T-helper 1 cell treated with Interleukin-12 subunit alpha and Interleukin-12 subunit beta and Interleukin-4 antibody, amounts not matched to agents 30 μg/mL and 1 μg/mL, for 36 hours (primary cell): ENCODE measurements at regions not wholly inside any gene's neighbourhood (a gene's known extent, or its start where the extent isn't known, plus 50 kb on each side); places are given as distances from the start of the nearest gene placed in this dataset.

Experiments
- H3K27ac Mint-ChIP-seq: one replicate; pipeline ENCODE4 v1.8.0; 2021; ENCODE audit warnings: mild to moderate bottlenecking, mixed read lengths
- H3K27me3 Mint-ChIP-seq: one replicate; pipeline ENCODE4 v1.8.0; 2021; ENCODE audit warnings: low read depth, mixed read lengths
- H3K36me3 Mint-ChIP-seq: one replicate; pipeline ENCODE4 v1.8.0; 2021; ENCODE audit warnings: low read depth, mixed read lengths
- H3K4me1 Mint-ChIP-seq: one replicate; pipeline ENCODE4 v1.8.0; 2021; ENCODE audit warnings: low read depth, mixed read lengths
- H3K4me3 Mint-ChIP-seq: one replicate; pipeline ENCODE4 v1.8.0; 2021; ENCODE audit warnings: mild to moderate bottlenecking, moderate library complexity, mixed read lengths
- H3K9me3 Mint-ChIP-seq: one replicate; pipeline ENCODE4 v1.8.0; 2021; ENCODE audit warnings: mixed read lengths

DNA sequence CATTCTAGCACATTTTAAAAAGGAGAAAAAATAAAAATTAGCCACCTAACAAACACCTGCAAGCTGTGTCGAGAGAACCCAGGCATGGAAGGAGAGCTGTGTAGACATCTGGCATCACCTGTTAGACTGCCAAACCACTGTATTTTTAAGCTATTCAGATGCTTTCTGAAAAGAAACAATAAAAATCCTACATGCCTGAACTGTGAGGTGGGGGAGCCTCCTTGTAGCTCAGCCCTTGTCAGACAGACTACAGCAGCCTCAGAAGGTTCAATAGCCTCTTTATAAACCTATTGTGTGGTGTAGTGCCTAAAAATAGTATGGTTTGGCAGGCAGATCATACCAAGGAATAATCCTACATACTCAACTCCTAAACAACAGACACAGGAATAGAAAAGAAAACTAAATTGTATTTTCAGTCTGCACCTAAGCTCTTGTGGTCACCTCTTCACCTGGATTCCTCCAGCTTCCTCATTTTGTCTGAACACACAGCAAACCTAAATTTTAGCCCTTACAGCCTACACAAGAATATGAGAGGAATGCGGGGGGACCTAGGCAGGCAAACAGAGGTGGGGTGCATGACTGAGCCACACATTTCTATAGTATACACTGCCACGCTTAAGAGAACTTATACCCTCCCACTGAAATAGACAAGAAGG is 67.0 kb downstream of the SIPA1L2 start:
- H3K4me3 Mint-ChIP-seq = no peak overlapping the region
- H3K27me3 Mint-ChIP-seq = no peaks in the 10 kb centered on the region
- H3K36me3 Mint-ChIP-seq = no peaks in the 10 kb centered on the region
- peaks cover 5% of the 10 kb centered on the region for H3K4me1 Mint-ChIP-seq
- H3K27ac Mint-ChIP-seq = no peak overlapping the region
- H3K9me3 Mint-ChIP-seq = no peaks in the 10 kb centered on the region

DNA sequence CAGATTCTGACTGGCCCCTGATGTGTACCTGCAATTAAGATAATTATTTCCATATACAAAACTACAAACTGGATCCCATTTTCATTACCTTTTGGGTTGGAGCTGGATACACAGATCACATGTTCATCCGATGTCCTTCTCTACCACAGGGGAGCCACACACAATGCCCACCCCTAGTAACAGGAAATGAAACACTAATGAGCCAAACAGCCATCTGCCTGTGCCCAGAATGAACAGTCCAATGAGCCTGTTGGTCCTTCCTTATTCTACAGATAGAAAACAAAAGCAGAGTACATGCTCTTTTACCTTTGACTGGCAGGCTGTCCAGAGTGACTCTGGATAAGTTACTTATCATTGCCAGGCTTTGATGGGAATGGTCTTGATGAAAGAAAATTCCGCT is 68.6 kb downstream of the SIPA1L2 start:
- no peak overlapping the region for H3K4me3 Mint-ChIP-seq
- H3K9me3 Mint-ChIP-seq = no peaks in the 10 kb centered on the region
- peaks cover 6% of the 10 kb centered on the region for H3K27me3 Mint-ChIP-seq
- no peak overlapping the region for H3K27ac Mint-ChIP-seq
- no peaks in the 10 kb centered on the region for H3K36me3 Mint-ChIP-seq
- peaks cover 8% of the 10 kb centered on the region for H3K4me1 Mint-ChIP-seq

DNA sequence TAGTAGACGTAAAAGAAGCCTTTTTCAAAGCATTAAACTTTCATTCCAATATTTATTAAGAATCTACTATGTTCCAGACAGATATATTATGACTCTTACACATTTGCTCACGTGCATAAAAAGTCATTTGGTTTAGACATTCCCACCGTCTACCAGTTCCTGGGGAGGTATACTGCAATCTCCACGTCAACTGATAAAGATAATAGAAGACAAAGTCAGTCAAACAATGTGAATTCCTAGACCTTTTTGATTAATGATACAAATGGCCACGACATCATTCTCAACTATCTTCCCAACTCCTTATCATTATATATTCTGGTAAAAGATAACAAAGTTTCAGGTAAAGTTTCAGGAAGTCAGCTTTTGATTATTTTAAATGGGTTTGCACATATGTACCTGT is 69.0 kb downstream of the SIPA1L2 start:
- Mint-ChIP-seq H3K27me3 (peaks cover 8% of the 10 kb centered on the region), H3K27ac (no peak overlapping the region), H3K9me3 (no peaks in the 10 kb centered on the region), H3K4me3 (no peak overlapping the region), H3K36me3 (no peaks in the 10 kb centered on the region), H3K4me1 (peaks cover 8% of the 10 kb centered on the region)

DNA sequence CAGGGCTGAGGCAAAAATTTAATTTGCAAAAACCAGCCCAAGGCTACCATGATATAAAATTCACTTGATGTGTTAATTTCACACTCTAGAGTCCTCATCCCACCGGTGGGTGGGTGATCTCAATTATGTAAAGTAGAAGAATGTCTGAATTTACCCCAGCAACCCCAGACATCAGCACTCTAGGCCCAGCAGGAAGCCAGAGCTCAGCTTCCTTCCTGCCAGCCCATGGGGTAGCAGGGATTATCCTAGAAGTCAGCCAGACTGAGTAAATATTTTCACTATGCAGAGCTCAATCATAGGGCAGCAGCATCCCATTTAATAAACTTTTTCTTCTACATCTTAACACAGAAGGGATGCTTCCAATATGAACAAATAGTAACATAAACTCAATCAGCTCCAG is 71.0 kb downstream of the SIPA1L2 start:
- Mint-ChIP-seq H3K9me3 (no peaks in the 10 kb centered on the region), H3K36me3 (no peaks in the 10 kb centered on the region), H3K4me3 (no peak overlapping the region), H3K27me3 (peaks cover 16% of the 10 kb centered on the region), H3K27ac (no peak overlapping the region), H3K4me1 (peaks cover 8% of the 10 kb centered on the region)

DNA sequence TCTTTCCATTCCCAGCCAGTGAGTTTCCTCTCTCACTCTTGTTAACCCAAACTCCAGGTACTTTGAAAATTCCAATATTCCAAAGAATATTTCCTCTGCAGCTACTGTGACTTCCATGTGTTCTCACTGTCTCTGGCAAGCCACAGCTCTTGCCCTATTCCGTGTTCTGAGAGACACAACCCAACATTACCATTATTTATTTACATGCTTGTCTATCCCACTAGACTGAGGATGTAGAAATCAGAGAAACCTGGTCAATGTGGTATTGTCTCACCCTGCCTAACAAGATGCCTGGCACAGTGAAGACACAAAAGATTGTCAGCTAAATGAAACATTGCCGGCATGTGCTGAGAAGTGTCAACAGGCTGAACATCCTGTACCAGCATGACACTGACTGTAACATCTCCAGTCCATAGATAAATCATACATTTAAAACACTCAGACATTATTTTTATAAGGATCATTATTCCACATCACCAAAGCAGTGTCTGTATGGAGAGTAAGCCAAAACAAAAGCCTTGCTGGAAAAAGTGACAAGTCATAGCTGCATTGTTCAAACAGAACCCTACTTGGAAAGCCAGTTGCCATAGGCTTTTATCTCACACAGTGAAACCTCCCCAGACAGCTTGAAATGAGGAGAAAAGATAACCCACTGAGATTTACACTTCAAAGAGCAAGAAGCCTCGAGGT is 72.3 kb downstream of the SIPA1L2 start:
- peaks cover 23% of the 10 kb centered on the region for H3K27me3 Mint-ChIP-seq
- H3K4me3 Mint-ChIP-seq = no peak overlapping the region
- no peaks in the 10 kb centered on the region for H3K9me3 Mint-ChIP-seq
- peaks cover 8% of the 10 kb centered on the region for H3K4me1 Mint-ChIP-seq
- no peaks in the 10 kb centered on the region for H3K36me3 Mint-ChIP-seq
- no peak overlapping the region for H3K27ac Mint-ChIP-seq

DNA sequence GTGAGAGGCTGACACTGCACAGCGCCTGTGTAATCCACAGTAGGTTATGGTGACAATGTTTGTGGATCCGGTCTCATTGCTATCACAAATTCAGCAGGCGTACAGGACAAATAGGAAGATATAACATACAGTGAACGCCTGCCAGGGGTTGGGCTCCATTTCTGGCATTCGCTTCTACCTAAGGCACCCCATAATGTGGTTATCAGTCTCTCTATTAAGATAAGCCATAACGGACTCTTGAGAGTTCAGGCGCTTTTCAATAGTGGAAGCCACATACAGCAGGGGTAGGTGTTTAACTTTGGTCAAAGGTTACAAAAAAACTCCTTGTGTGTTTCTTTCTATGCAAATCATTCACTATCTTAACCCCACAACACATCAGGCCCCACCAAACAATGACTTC is 72.8 kb downstream of the SIPA1L2 start:
- Mint-ChIP-seq H3K27me3 (peaks cover 23% of the 10 kb centered on the region), H3K4me3 (no peak overlapping the region), H3K36me3 (no peaks in the 10 kb centered on the region), H3K27ac (no peak overlapping the region), H3K4me1 (peaks cover 8% of the 10 kb centered on the region), H3K9me3 (no peaks in the 10 kb centered on the region)

DNA sequence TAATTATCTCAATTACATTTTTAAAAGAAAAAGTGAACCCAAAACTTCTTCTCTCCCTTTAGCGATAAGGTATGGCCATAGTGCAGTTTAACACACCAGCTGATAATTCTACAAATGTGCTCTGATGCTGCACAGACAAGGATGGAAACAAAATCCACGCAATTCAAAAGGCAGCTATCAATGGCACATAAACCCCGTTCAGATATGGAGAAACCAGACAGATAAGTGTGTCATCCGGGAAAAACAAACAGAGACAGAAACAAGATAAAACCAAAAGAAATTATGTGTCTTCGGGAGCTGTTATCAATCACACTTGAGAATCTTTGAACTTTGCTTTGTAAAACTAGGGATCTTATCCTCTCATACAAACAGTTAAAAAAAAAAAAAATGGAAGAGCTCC is 73.6 kb downstream of the SIPA1L2 start:
- Mint-ChIP-seq H3K4me3 (no peak overlapping the region), H3K36me3 (no peaks in the 10 kb centered on the region), H3K27ac (no peak overlapping the region), H3K27me3 (peaks cover 23% of the 10 kb centered on the region), H3K4me1 (peaks cover 8% of the 10 kb centered on the region), H3K9me3 (no peaks in the 10 kb centered on the region)

DNA sequence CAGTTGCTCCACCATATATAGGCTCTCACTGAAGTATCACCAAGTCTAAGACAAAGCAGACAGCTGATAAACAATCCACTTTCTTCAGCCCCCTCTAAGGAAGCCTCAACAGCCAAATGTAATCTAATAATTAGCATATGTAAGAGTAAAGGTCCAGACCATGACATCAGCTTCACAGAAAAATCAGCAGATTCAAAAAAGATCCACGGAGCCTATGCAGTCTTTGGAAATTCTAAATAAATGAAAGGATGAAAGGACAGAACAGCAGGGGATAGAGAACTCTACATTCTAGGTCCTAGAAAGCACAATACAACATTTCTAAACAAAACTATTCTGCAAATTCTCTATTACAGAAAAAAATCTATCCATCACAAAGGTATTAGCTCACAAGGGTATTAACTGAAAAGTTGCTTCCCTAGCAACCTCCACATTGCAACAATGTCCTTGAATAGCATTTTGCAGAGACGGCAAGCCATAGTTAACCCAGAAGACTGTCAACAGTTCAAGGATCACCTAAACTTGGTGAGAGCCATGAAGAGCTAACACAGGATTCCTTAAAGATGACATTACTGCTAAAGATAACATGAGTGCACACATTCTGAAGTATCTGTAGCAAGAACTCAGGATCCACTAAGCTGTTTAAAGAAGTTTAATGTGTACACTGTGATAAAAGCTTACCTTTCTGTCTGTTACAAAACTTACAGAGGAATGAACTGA is 74.3 kb downstream of the SIPA1L2 start:
- peaks cover 8% of the 10 kb centered on the region for H3K4me1 Mint-ChIP-seq
- H3K27ac Mint-ChIP-seq = no peak overlapping the region
- H3K36me3 Mint-ChIP-seq = no peaks in the 10 kb centered on the region
- no peak overlapping the region for H3K4me3 Mint-ChIP-seq
- peaks cover 23% of the 10 kb centered on the region for H3K27me3 Mint-ChIP-seq
- H3K9me3 Mint-ChIP-seq = no peaks in the 10 kb centered on the region

DNA sequence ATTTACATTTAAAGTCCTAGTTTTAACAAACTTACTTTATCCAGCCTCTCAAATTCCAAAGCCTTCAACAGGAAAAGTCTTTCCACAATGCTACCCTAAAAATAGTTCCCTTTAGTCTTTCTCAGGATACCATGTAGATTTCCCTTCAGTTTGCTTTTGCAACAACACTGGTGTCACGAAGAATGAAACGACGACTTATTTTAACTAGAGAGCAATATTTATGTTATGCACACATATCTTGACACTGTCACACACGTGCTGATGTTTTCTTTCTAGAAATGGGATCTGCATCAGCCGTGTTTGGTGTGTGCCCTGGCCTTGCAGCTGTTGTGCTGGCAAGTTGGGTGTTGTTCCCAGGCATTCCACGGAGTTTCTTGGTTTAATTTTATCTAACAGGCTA is 75.5 kb downstream of the SIPA1L2 start:
- Mint-ChIP-seq H3K27ac (no peak overlapping the region), H3K36me3 (no peaks in the 10 kb centered on the region), H3K27me3 (peaks cover 28% of the 10 kb centered on the region)

DNA sequence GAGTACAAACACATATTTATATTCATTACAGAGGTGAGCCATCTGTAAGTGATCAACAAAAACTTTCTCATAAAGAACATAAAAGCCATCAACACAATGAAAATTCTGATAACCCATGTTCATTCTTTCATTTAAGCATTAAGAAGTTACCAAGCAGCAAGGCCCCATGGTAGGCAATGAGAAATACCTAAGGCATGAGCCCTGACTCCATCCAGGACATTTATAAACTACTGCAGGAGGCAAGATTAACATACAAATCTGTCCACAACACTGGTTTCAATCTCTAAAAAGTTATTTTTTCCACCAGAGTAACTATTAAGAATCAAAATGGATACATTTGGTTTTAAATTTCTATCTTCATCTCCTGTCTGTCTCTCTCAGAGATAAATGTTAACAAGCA is 76.1 kb downstream of the SIPA1L2 start:
- Mint-ChIP-seq H3K9me3 (no peaks in the 10 kb centered on the region), H3K27ac (no peak overlapping the region)

More for the DNA sequence above, 75.5 kb downstream of the SIPA1L2 start:
- H3K9me3 Mint-ChIP-seq = no peaks in the 10 kb centered on the region
- no peak overlapping the region for H3K4me3 Mint-ChIP-seq
- H3K4me1 Mint-ChIP-seq = peaks cover 8% of the 10 kb centered on the region

DNA sequence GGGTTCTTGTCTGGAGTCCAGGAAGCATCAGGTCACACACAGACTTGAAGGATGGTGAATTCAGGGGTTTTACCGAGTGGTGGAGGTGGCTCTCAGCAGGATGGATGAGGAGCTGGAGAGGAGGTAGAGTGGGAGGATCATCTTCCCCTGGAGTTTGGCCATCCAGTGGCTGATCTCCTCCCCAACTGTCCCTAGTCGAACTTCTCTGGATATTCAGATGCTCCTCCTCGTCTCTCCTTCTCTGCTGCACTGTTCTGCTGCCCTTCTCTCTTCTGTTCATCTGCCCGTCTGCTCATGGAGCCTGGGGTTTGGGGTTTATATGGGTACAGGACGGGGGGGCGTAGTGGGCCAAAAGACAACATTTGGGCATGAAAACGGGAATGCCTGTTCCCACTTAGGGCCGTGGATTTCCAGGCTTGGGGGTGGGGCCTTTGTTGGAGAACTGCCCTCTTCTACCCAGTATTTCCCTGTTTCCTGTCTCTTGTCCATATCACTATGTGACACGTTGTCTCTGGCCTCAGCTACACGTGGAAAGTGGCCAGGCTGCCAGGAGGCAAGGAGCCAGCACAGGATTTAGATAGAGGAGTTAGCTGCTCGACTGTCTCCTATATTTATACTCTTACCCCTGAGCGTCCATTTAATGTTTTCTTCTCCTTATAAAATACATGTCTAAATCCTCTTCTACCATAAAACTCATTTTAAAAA is 76.7 kb downstream of the SIPA1L2 start:
- Mint-ChIP-seq H3K27ac (no peak overlapping the region), H3K4me1 (peaks cover 5% of the 10 kb centered on the region), H3K9me3 (no peaks in the 10 kb centered on the region), H3K4me3 (no peak overlapping the region), H3K27me3 (peaks cover 28% of the 10 kb centered on the region), H3K36me3 (no peaks in the 10 kb centered on the region)

More for the DNA sequence above, 76.1 kb downstream of the SIPA1L2 start:
- peaks cover 6% of the 10 kb centered on the region for H3K4me1 Mint-ChIP-seq
- H3K4me3 Mint-ChIP-seq = no peak overlapping the region
- H3K27me3 Mint-ChIP-seq = peaks cover 28% of the 10 kb centered on the region
- H3K36me3 Mint-ChIP-seq = no peaks in the 10 kb centered on the region

DNA sequence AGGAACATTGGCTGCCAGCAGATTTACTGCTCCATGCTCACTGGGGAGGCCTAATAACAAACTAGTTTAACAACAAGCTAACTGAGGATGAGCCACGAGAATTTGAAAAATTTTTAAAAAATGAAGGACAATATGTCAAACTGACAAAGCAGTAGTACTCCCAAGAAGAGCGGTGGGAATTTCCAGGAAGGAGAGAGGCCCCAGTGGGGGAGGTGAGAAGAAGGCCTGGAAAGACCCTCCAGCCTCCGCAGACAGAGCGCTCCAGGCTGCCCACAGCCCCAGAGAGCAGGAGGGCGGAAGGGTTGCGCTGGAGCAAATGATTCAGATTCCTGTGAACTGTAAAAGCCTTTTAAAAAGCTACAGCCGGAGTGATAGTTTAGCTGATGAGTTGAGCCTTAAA is 78.5 kb downstream of the SIPA1L2 start:
- H3K9me3 Mint-ChIP-seq = no peaks in the 10 kb centered on the region
- H3K27ac Mint-ChIP-seq = no peak overlapping the region
- no peaks in the 10 kb centered on the region for H3K36me3 Mint-ChIP-seq
- no peaks in the 10 kb centered on the region for H3K4me1 Mint-ChIP-seq
- no peak overlapping the region for H3K4me3 Mint-ChIP-seq
- H3K27me3 Mint-ChIP-seq = peaks cover 27% of the 10 kb centered on the region

DNA sequence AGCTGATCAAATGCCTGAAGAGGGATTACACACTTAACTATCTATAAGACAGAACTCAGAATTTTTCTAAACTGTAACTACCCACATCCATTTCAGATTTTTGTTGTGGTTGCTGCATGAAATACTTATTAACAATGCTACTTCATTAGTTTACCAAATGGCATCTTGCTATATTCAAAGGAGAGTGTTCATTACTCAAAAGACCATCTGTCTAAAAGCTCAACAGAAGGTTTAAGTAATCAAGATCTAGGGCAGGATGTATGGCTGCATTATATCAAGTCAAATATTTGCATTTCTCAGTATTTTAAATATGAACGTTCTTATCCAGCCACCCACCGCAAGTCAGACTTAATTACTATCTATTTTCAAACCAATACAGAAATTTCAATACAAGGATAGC is 79.9 kb downstream of the SIPA1L2 start:
- Mint-ChIP-seq H3K4me3 (no peak overlapping the region), H3K27ac (no peak overlapping the region), H3K9me3 (no peaks in the 10 kb centered on the region), H3K4me1 (no peaks in the 10 kb centered on the region), H3K27me3 (peaks cover 24% of the 10 kb centered on the region), H3K36me3 (no peaks in the 10 kb centered on the region)

DNA sequence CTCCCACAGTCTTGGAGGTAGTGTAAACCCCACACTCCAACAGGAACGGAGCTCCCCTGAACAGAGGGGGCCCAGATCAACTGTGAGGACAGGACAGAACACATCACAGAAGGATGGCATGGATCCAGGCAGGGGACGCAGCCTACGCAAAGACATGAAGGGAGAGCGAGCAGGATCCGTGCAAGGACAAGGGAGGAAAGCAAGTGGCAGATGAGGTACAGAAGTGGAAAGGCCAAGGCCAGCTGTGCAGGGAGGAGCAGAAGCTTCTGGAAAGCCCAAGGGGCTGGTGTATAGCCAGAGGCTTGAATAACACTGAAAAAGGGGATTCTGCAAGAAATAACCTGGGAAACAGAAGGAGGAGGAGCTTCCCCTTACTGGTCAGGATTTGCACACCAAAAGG is 81.2 kb downstream of the SIPA1L2 start:
- no peaks in the 10 kb centered on the region for H3K4me1 Mint-ChIP-seq
- H3K36me3 Mint-ChIP-seq = no peaks in the 10 kb centered on the region
- H3K27ac Mint-ChIP-seq = no peak overlapping the region
- no peaks in the 10 kb centered on the region for H3K9me3 Mint-ChIP-seq
- peaks cover 18% of the 10 kb centered on the region for H3K27me3 Mint-ChIP-seq
- H3K4me3 Mint-ChIP-seq = no peak overlapping the region
